Effector memory CD4-positive, alpha-beta T cell (primary cell): ENCODE measurements at regions not wholly inside any gene's neighbourhood (a gene's known extent, or its start where the extent isn't known, plus 50 kb on each side); places are given as distances from the start of the nearest gene placed in this dataset.

Experiments
- DNase-seq, 3 donors: peaks; one replicate each; pipeline ENCODE4 v3.0.0-alpha.2; 2020
- H3K27ac ChIP-seq: 2 replicates; pipeline ENCODE4 v1.7.0; 2013; ENCODE audit warnings: mild to moderate bottlenecking, low read length, moderate library complexity; ENCODE audit not compliant: insufficient read depth, poor library complexity, severe bottlenecking
- H3K27me3 ChIP-seq: replicated peaks from 2 replicates; pipeline ENCODE4 v1.7.0; 2013; ENCODE audit warnings: mild to moderate bottlenecking, low read length; ENCODE audit not compliant: insufficient read depth, control insufficient read depth, poor library complexity, severe bottlenecking
- H3K36me3 ChIP-seq: 2 replicates; pipeline ENCODE4 v1.7.0; 2013; ENCODE audit warnings: mild to moderate bottlenecking, low read length, moderate library complexity; ENCODE audit not compliant: control insufficient read depth, insufficient read depth
- H3K4me1 ChIP-seq: 2 replicates; pipeline ENCODE4 v1.7.0; 2013; ENCODE audit warnings: low read length, mild to moderate bottlenecking; ENCODE audit not compliant: control insufficient read depth, insufficient read depth, poor library complexity, severe bottlenecking
- H3K4me3 ChIP-seq: 2 replicates; pipeline ENCODE4 v1.7.0; 2013; ENCODE audit warnings: low read length, low read depth, mild to moderate bottlenecking; ENCODE audit not compliant: insufficient read depth, poor library complexity, severe bottlenecking
- H3K9me3 ChIP-seq: 2 replicates; pipeline ENCODE4 v1.7.0; 2013; ENCODE audit warnings: mild to moderate bottlenecking, low read length, moderate library complexity; ENCODE audit not compliant: control insufficient read depth

GRCh38 chr3:14280326-14280725 is 101.7 kb downstream of the LSM3 start:
- Histone ChIP-seq H3K27ac (no peak overlapping the region), H3K9me3 (no peaks in the 10 kb centered on the region), H3K4me3 (no peak overlapping the region), H3K36me3 (no peaks in the 10 kb centered on the region), H3K4me1 (no peaks in the 10 kb centered on the region), H3K27me3 (no peaks in the 10 kb centered on the region)
- DNase-seq, result no peak

- Histone ChIP-seq H3K9me3 (no peaks in the 10 kb centered on the region), H3K4me3 (no peak overlapping the region), H3K4me1 (no peaks in the 10 kb centered on the region), H3K27ac (no peak overlapping the region), H3K27me3 (no peaks in the 10 kb centered on the region), H3K36me3 (no peaks in the 10 kb centered on the region)
- no peak for DNase-seq
Measured at GRCh38 chr3:14281053-14281452, 102.4 kb downstream of the LSM3 start.

- Histone ChIP-seq H3K27ac (no peak overlapping the region), H3K27me3 (no peaks in the 10 kb centered on the region), H3K4me1 (no peaks in the 10 kb centered on the region), H3K36me3 (no peaks in the 10 kb centered on the region), H3K9me3 (no peaks in the 10 kb centered on the region), H3K4me3 (no peak overlapping the region)
- no peak for DNase-seq
Measured at GRCh38 chr3:14282001-14282705, 103.5 kb downstream of the LSM3 start.

GRCh38 chr3:14282706-14283075 is 104.1 kb downstream of the LSM3 start:
- Histone ChIP-seq H3K36me3 (no peaks in the 10 kb centered on the region), H3K9me3 (no peaks in the 10 kb centered on the region), H3K27me3 (no peaks in the 10 kb centered on the region), H3K4me1 (no peaks in the 10 kb centered on the region), H3K4me3 (no peak overlapping the region), H3K27ac (no peak overlapping the region)
- no peak for DNase-seq

- no peaks in the 10 kb centered on the region for H3K27me3 ChIP-seq
- H3K27ac ChIP-seq, result no peak overlapping the region
- H3K9me3 ChIP-seq, result no peaks in the 10 kb centered on the region
- H3K36me3 ChIP-seq, result no peaks in the 10 kb centered on the region
- no peak overlapping the region for H3K4me3 ChIP-seq
- no peak for DNase-seq
- no peaks in the 10 kb centered on the region for H3K4me1 ChIP-seq
Measured at GRCh38 chr3:14283092-14283812, 104.6 kb downstream of the LSM3 start.

GRCh38 chr3:14283813-14284438 is 105.3 kb downstream of the LSM3 start:
- Histone ChIP-seq H3K9me3 (no peaks in the 10 kb centered on the region), H3K4me3 (no peak overlapping the region), H3K27me3 (no peaks in the 10 kb centered on the region), H3K27ac (no peak overlapping the region), H3K36me3 (no peaks in the 10 kb centered on the region), H3K4me1 (no peaks in the 10 kb centered on the region)
- DNase-seq, result no peak

- no peak overlapping the region for H3K27ac ChIP-seq
- no peaks in the 10 kb centered on the region for H3K9me3 ChIP-seq
- DNase-seq, result no peak
- no peaks in the 10 kb centered on the region for H3K36me3 ChIP-seq
- no peaks in the 10 kb centered on the region for H3K27me3 ChIP-seq
- no peaks in the 10 kb centered on the region for H3K4me1 ChIP-seq
- H3K4me3 ChIP-seq, result no peak overlapping the region
Measured at GRCh38 chr3:14284694-14285547, 106.3 kb downstream of the LSM3 start.

GRCh38 chr3:14285548-14285925 is 106.9 kb downstream of the LSM3 start:
- no peak for DNase-seq
- H3K27me3 ChIP-seq, result no peaks in the 10 kb centered on the region
- H3K4me1 ChIP-seq, result no peaks in the 10 kb centered on the region
- no peaks in the 10 kb centered on the region for H3K36me3 ChIP-seq
- H3K27ac ChIP-seq, result no peak overlapping the region
- H3K4me3 ChIP-seq, result no peak overlapping the region
- H3K9me3 ChIP-seq, result no peaks in the 10 kb centered on the region

GRCh38 chr3:14286887-14287500 is 108.4 kb downstream of the LSM3 start:
- Histone ChIP-seq H3K27me3 (no peaks in the 10 kb centered on the region), H3K4me3 (no peak overlapping the region), H3K27ac (no peak overlapping the region), H3K4me1 (no peaks in the 10 kb centered on the region), H3K9me3 (no peaks in the 10 kb centered on the region), H3K36me3 (no peaks in the 10 kb centered on the region)
- no peak for DNase-seq
